ENCODE measurements at regions not wholly inside any gene's neighbourhood (a gene's known extent, or its start where the extent isn't known, plus 50 kb on each side); places are given as distances from the start of the nearest gene placed in this dataset.

GRCh38 chr2:136468799-136469369, 296.5 kb upstream of the THSD7B start:
- no peak for DNase-seq (ENCODE audit: low spot score)

DNA sequence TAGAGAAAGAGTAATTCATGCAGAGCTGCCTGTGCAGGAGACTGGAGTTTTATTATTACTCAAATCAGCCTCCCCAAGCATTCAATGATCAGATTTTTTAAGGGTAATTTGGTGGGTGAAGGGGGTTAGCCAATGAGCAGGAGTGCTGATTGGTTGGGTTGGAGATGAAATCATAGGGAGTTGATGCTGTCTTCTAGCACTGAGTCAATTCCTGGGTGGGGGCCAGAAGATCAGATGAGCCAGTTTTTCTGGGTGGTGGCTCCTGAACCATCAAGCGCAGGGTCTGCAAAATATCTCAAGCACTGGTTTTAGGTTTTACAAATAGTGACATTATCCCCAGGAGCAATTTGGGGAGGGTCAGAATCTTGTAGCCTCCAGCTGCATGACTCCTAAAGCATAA, 312.8 kb upstream of the THSD7B start:
- no peak for DNase-seq (ENCODE audit: low spot score)

GRCh38 chr2:136448986-136449780, 316.2 kb upstream of the THSD7B start:
- no peak for DNase-seq (ENCODE audit: low spot score)

DNA sequence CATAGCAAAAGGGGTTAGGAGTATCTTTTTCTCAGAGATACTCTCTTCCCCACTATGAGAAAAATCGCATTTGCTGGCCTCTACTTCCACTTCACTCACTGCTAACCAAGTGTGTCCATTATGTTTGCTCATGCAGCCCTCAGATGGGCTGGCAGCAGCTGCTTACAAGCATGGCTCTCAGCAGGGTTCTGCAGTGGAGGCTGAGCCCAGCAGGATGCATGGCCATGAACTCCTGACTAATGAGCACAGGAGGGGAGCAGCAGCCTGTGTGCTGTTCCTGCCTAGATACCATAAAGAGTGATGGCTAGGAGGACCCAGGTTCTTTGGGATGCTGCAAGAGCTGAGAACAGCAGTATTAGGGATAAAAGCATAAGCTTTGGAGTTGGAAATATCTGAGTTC, 316.9 kb upstream of the THSD7B start:
- no peak for DNase-seq (ENCODE audit: low spot score)

GRCh38 chr2:136444323-136444722, 321.0 kb upstream of the THSD7B start:
- no peak for DNase-seq (ENCODE audit: low spot score)

GRCh38 chr2:136443661-136444060, 321.7 kb upstream of the THSD7B start:
- no peak for DNase-seq (ENCODE audit: low spot score)

DNA sequence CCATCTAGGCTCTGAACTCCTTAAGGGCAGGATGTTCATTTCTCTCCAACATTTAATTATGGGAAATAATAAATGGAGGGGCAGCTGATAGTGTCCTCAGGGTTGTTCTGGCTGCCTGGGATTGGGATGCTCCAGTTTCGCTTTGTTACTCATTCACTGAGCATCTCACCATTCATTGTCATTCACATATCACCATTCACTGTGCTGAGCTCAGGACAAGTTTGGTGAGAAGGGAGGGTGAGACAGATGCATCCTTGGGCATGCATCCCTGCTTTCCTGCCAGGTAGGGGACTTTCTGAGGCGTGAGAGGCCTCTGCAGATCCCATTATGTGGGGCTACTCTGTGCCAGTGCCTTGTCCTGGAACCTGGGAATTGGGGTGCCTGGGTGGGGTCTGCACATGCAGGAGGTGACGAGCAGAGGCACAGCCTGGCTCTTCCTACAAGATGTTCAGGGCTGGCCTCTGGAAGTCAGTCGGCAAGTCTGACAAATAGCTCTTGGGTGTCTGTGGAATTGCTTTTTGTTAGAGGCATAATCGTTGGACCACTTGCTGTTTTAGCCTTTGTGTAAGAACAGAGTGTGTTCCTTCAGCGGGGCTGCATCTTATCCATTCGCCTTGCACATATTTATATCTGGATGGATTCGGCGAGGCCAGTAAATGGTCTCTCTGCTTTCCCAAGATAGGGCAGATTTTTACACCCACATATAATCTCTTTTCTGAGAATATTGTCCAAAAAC, 323.2 kb upstream of the THSD7B start:
- DNase-seq (ENCODE audit: low spot score), result no peak

DNA sequence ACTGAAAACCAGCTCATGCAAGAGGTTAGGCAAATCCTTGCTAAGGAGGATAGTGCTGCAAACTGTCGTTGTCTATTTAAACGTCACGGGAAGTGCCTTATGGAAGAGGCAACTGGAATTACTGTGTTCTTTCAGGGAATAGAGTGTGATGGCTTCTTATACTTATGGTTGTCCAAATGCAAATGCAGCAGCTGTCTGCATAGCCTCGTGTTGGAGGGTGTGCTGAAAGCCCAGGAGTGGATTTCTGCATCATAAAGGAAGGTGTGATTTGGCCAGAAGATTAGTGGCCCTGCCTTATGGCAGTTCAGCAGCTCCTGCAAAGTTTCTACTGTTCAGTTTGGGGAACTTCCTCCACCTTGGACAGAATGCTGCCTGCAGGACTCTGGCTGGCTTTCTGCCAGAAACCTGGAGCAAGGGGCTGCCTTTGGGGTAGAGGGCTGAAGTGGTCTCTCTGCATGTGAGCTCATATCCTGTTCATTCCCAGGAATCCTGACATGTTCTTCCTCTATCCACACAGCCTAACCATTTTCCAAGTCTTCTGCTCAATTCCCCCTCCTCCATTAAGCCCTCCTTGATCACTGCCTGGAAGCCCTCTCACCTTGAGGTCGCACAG, 321.2 kb upstream of the CXCR4 start:
- no peak for DNase-seq (ENCODE audit: low spot score)

DNA sequence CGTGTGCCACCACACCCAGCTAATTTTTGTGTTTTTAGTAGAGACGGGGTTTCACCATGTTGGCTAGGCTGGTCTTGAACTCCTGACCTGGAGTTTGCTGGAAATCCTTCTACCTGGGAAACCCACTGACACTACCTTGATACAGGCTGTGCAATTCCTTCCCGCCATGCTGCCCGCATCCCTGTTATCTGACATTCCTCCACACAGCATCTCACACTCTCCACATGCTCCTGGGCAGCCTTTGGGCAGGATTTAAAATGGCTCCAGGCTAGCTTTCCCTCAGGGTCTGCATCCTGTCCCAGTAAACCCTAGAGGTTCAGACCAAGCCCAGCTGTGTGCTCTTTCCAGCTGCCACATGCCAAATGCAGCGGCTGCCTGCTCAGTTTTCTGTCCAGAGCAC, 319.5 kb upstream of the CXCR4 start:
- DNase-seq (ENCODE audit: low spot score), result no peak

- DNase-seq (ENCODE audit: low spot score), result no peak
These were observed 319.0 kb upstream of the CXCR4 start for GRCh38 chr2:136436936-136437335.

DNA sequence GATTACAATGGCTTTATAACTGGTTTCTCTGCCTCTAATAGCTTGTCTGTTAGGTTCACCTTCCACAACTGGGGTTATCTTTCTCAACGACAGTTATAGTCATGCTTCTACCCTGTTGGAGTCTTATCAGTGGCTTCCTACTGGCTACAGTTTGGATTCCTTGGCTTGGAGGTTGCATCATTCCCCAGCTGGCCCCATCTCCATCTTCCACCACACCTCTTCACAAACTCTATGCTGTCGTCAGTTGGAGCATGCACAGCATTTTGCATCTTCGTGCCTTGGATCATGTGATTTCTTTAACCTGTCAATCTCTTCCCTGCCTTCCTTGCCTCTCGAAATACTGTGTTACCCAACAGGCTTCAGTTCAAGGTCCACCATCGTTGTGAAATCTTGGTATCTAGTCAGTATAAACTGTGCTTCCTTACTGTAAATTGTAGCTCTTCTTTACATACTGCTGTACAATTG, 316.3 kb upstream of the CXCR4 start:
- DNase-seq (ENCODE audit: low spot score), result no peak

- DNase-seq (ENCODE audit: low spot score), result no peak
These were observed 315.3 kb upstream of the CXCR4 start for GRCh38 chr2:136433261-136433660.

- no peak for DNase-seq (ENCODE audit: low spot score)
These were observed 306.2 kb upstream of the CXCR4 start for GRCh38 chr2:136424112-136424511.

- DNase-seq (ENCODE audit: low spot score), result peak; percentile 88
These were observed 305.6 kb upstream of the CXCR4 start for GRCh38 chr2:136423516-136423996.

- DNase-seq (ENCODE audit: low spot score), result no peak
These were observed 304.6 kb upstream of the CXCR4 start for GRCh38 chr2:136422512-136422911.

DNA sequence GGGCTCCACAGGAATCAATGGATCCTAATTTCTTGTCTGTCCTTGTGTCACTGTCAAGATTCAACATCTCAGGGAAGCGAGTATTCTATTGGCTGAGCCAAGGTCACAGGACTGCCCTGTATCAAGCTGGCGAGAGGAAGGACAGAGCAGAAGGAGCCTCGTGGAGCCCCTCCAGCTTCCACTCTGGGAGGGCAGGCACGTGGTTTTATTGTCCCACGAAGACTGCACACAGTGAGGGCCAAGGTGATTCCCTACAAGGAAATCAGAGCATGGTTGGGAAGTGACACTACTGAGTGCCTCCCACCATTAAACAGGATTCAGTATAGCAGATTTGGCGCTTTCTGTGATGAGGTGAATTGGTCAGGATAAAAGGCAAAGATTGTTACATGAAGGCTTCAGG, 302.4 kb upstream of the CXCR4 start:
- DNase-seq (ENCODE audit: low spot score), result no peak

- no peak for DNase-seq (ENCODE audit: low spot score)
These were observed 294.0 kb upstream of the CXCR4 start for GRCh38 chr2:136411946-136412345.

DNA sequence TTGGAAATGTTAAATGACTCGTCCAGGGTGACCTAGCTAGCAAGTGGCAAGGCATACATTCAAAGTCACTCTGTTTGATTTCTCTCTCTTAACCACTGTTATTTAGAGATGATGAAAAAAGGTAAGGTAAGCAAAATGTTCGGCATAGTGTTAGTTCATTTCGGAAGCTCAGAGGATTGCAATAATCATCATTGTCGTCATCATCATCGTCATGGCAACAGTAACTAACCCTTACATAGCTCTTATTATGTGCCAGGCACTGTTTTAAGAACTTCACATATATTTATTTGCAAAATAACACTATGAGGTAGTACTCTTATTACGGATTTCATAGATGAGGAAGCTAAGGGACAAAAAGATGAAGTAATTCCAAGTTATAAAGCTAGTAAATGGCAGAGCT, 292.7 kb upstream of the CXCR4 start:
- DNase-seq (ENCODE audit: low spot score), result no peak

GRCh38 chr2:136408795-136409194, 290.8 kb upstream of the CXCR4 start:
- DNase-seq (ENCODE audit: low spot score), result no peak

DNA sequence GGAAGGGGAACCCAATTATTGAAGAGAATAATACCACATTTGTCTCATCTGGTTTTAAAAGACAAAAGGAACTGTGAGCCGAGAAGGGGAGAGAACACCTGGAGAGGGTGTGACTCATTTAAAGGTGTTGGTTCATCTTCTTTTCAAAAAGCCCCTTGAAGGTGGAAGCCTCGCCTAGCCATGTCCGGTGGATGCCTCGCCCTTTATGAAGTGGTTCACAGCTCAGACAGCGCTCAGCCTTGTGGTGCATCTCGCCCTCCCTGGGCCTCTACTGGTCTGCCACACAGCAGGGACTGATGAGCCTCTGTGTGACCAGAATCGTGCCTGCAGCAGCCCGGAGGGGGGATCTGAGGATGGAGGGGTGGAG, 290.0 kb upstream of the CXCR4 start:
- DNase-seq (ENCODE audit: low spot score), result no peak

GRCh38 chr2:136407117-136407951, 289.4 kb upstream of the CXCR4 start:
- DNase-seq (ENCODE audit: low spot score), result no peak

GRCh38 chr2:136404925-136405324, 287.0 kb upstream of the CXCR4 start:
- DNase-seq (ENCODE audit: low spot score), result no peak

Measured in AG20443 (cell line).